ENCODE measurements at regions not wholly inside any gene's neighbourhood (a gene's known extent, or its start where the extent isn't known, plus 50 kb on each side); places are given as distances from the start of the nearest gene placed in this dataset.
A peak's percentile ranks its signal among the peaks of the same experiment; 100 is the strongest.
"Not testable (repeated sequence)": the region's sequence is repeated elsewhere in the genome, so short reads cannot be mapped to it uniquely, and the experiment has no call there.

- not testable (repeated sequence) for DNase-seq
Measured at GRCh38 chr10:131823601-131824099, 77.2 kb upstream of the PPP2R2D start.

GRCh38 chr10:131824371-131825149 is 76.2 kb upstream of the PPP2R2D start:
- DNase-seq: no peak

- DNase-seq: no peak
Measured at GRCh38 chr10:131825150-131825848, 75.5 kb upstream of the PPP2R2D start.

GRCh38 chr10:131825960-131826650 is 74.7 kb upstream of the PPP2R2D start:
- DNase-seq: no peak

GRCh38 chr10:131829156-131829930 is 71.5 kb upstream of the PPP2R2D start:
- no peak for DNase-seq

GRCh38 chr10:131830446-131831130 is 70.2 kb upstream of the PPP2R2D start:
- DNase-seq: no peak

- no peak for DNase-seq
Measured at GRCh38 chr10:131831561-131831960, 69.2 kb upstream of the PPP2R2D start.

- DNase-seq: no peak
Measured at GRCh38 chr10:131832056-131832685, 68.6 kb upstream of the PPP2R2D start.

GRCh38 chr10:131833013-131833412 is 67.8 kb upstream of the PPP2R2D start:
- no peak for DNase-seq

GRCh38 chr10:131833446-131834080 is 67.2 kb upstream of the PPP2R2D start:
- DNase-seq: no peak

- no peak for DNase-seq
Measured at GRCh38 chr10:131834152-131834810, 66.5 kb upstream of the PPP2R2D start.

- no peak for DNase-seq
Measured at GRCh38 chr10:131838966-131839742, 61.7 kb upstream of the PPP2R2D start.

- DNase-seq: peak; percentile 7
Measured at GRCh38 chr10:131839880-131840787, 60.7 kb upstream of the PPP2R2D start.

GRCh38 chr10:131840788-131841118 is 60.1 kb upstream of the PPP2R2D start:
- DNase-seq: no peak

GRCh38 chr10:131841131-131841660 is 59.6 kb upstream of the PPP2R2D start:
- DNase-seq: no peak

GRCh38 chr10:131841661-131842139 is 59.1 kb upstream of the PPP2R2D start:
- DNase-seq: no peak

GRCh38 chr10:131842351-131843088 is 58.3 kb upstream of the PPP2R2D start:
- no peak for DNase-seq
